H9 (cell line): ENCODE measurements at regions not wholly inside any gene's neighbourhood (a gene's known extent, or its start where the extent isn't known, plus 50 kb on each side); places are given as distances from the start of the nearest gene placed in this dataset.

ENCODE experiments used
- DNase-seq: peaks from one replicate; pipeline ENCODE4 v3.0.0-alpha.2; 2017
- H2AFZ ChIP-seq: one replicate; pipeline ENCODE4 v1.6.1; 2013; ENCODE audit warnings: mild to moderate bottlenecking, low read length, control low read depth, moderate library complexity
- H2AK5ac ChIP-seq: 2 replicates; pipeline ENCODE4 v1.6.1; 2013; ENCODE audit warnings: low read length, control low read depth, mixed read lengths; ENCODE audit not compliant: insufficient read length
- H2BK120ac ChIP-seq: one replicate; pipeline ENCODE4 v1.6.1; 2013; ENCODE audit warnings: low read depth, mild to moderate bottlenecking, low read length, control low read depth, inconsistent platforms; ENCODE audit not compliant: poor library complexity, severe bottlenecking
- H2BK12ac ChIP-seq: 2 replicates; pipeline ENCODE4 v1.6.1; 2013; ENCODE audit warnings: low read length, control low read depth, mixed read lengths, low read depth; ENCODE audit not compliant: insufficient read length
- H2BK15ac ChIP-seq: 2 replicates; pipeline ENCODE4 v1.6.1; 2013; ENCODE audit warnings: low read depth, low read length, control low read depth
- H2BK20ac ChIP-seq: one replicate; pipeline ENCODE4 v1.6.1; 2013; ENCODE audit warnings: low read depth, mild to moderate bottlenecking, low read length, control low read depth, inconsistent platforms; ENCODE audit not compliant: poor library complexity, severe bottlenecking
- H2BK5ac ChIP-seq: 2 replicates; pipeline ENCODE4 v1.6.1; 2013; ENCODE audit warnings: low read length, control low read depth, mixed read lengths; ENCODE audit not compliant: insufficient read length
- H3K14ac ChIP-seq: 2 replicates; pipeline ENCODE4 v1.6.1; 2013; ENCODE audit warnings: low read length, control low read depth; ENCODE audit not compliant: insufficient read depth
- H3K18ac ChIP-seq: 2 replicates; pipeline ENCODE4 v1.6.1; 2013; ENCODE audit warnings: low read depth, mild to moderate bottlenecking, mixed read lengths, low read length, control low read depth; ENCODE audit not compliant: insufficient read length
- H3K23ac ChIP-seq: 2 replicates; pipeline ENCODE4 v1.6.1; 2013; ENCODE audit warnings: low read length, control low read depth, mixed read lengths, low read depth; ENCODE audit not compliant: insufficient read length
- H3K23me2 ChIP-seq: 2 replicates; pipeline ENCODE4 v1.6.1; 2013; ENCODE audit warnings: low read depth, mild to moderate bottlenecking, mixed read lengths, low read length, control low read depth; ENCODE audit not compliant: insufficient read length, poor library complexity, severe bottlenecking
- H3K27ac ChIP-seq: 2 replicates; pipeline ENCODE4 v1.5.1; 2013; ENCODE audit warnings: low read length, control low read depth, mixed read lengths, low read depth; ENCODE audit not compliant: insufficient read length
- H3K27me3 ChIP-seq: 2 replicates; pipeline ENCODE4 v1.6.1; 2013; ENCODE audit warnings: low read length, control low read depth, inconsistent platforms; ENCODE audit not compliant: insufficient read depth
- H3K4ac ChIP-seq: 2 replicates; pipeline ENCODE4 v1.6.1; 2013; ENCODE audit warnings: low read depth, mild to moderate bottlenecking, control low read depth, inconsistent platforms, low read length, moderate library complexity
- H3K4me1 ChIP-seq: 2 replicates; pipeline ENCODE4 v1.6.1; 2013; ENCODE audit warnings: low read length, control low read depth, inconsistent platforms; ENCODE audit not compliant: insufficient read depth
- H3K4me2 ChIP-seq: 2 replicates; pipeline ENCODE4 v1.6.1; 2013; ENCODE audit warnings: low read length, control low read depth, mixed read lengths; ENCODE audit not compliant: insufficient read length, insufficient read depth
- H3K56ac ChIP-seq: 2 replicates; pipeline ENCODE4 v1.6.1; 2013; ENCODE audit warnings: low read depth, mild to moderate bottlenecking, mixed read lengths, low read length, control low read depth; ENCODE audit not compliant: insufficient read length
- H3K79me1 ChIP-seq: 2 replicates; pipeline ENCODE4 v1.6.1; 2013; ENCODE audit warnings: low read depth, mild to moderate bottlenecking, moderate library complexity, low read length, control low read depth, inconsistent platforms; ENCODE audit not compliant: insufficient read depth, poor library complexity, severe bottlenecking
- H3K79me2 ChIP-seq: 2 replicates; pipeline ENCODE4 v1.6.1; 2013; ENCODE audit warnings: low read length, control low read depth, inconsistent platforms; ENCODE audit not compliant: insufficient read depth
- H3K9ac ChIP-seq: 2 replicates; pipeline ENCODE4 v1.6.1; 2013; ENCODE audit warnings: low read length, control low read depth, mixed read lengths; ENCODE audit not compliant: insufficient read length; ENCODE audit errors: extremely low read depth
- H3K9me3 ChIP-seq: one replicate; pipeline ENCODE4 v1.6.1; 2013; ENCODE audit warnings: low read depth, low read length, inconsistent platforms; ENCODE audit not compliant: control insufficient read depth
- H3T11ph ChIP-seq: one replicate; pipeline ENCODE4 v1.6.1; 2013; ENCODE audit warnings: mild to moderate bottlenecking, low read length, control low read depth, inconsistent platforms
- H4K20me1 ChIP-seq: one replicate; pipeline ENCODE4 v1.6.1; 2013; ENCODE audit not compliant: control insufficient read depth, insufficient read length, insufficient read depth
- H4K5ac ChIP-seq: 2 replicates; pipeline ENCODE4 v1.6.1; 2013; ENCODE audit warnings: low read depth, mild to moderate bottlenecking, mixed read lengths, low read length, control low read depth; ENCODE audit not compliant: insufficient read length
- H4K8ac ChIP-seq: replicated peaks from 2 replicates; pipeline ENCODE4 v1.6.1; 2013; ENCODE audit warnings: low read length, control low read depth, mixed read lengths, low read depth; ENCODE audit not compliant: insufficient read length
- H4K91ac ChIP-seq: 2 replicates; pipeline ENCODE4 v1.6.1; 2013; ENCODE audit warnings: low read depth, mild to moderate bottlenecking, moderate library complexity, mixed read lengths, low read length, control low read depth; ENCODE audit not compliant: insufficient read length
- H3K27ac Mint-ChIP-seq, 3 experiments: 2 replicates in 2 of 3; 3 replicates in 1 of 3; pipeline ENCODE4 v1.8.0; 2020 to 2021; ENCODE audit warnings: mixed read lengths in 3 of 3, mild to moderate bottlenecking in 1 of 3, moderate library complexity in 1 of 3
- H3K27me3 Mint-ChIP-seq: 2 replicates; pipeline ENCODE4 v1.8.0; 2021; ENCODE audit warnings: low read depth, mild to moderate bottlenecking, moderate library complexity, mixed read lengths
- H3K36me3 Mint-ChIP-seq, 3 experiments: 2 replicates in 2 of 3; 3 replicates in 1 of 3; pipeline ENCODE4 v1.8.0; 2020 to 2021; ENCODE audit warnings: low read depth in 3 of 3, mixed read lengths in 3 of 3; ENCODE audit not compliant: insufficient read depth in 1 of 3
- H3K4me1 Mint-ChIP-seq, 2 experiments: 2 replicates each; pipeline ENCODE4 v1.8.0; 2020; ENCODE audit warnings: mixed read lengths in 2 of 2
- H3K4me3 Mint-ChIP-seq, 2 experiments: 2 replicates in 1 of 2; 3 replicates in 1 of 2; pipeline ENCODE4 v1.8.0; 2020 to 2021; ENCODE audit warnings: mild to moderate bottlenecking in 2 of 2, mixed read lengths in 2 of 2, moderate library complexity in 1 of 2
- H3K9me3 Mint-ChIP-seq, 2 experiments: 2 replicates in 1 of 2; 3 replicates in 1 of 2; pipeline ENCODE4 v1.8.0; 2020; ENCODE audit warnings: mild to moderate bottlenecking in 2 of 2, mixed read lengths in 2 of 2, moderate library complexity in 1 of 2
- CTCF ChIP-seq: fragments of 200-600 bp; sonication (generic); conservative IDR thresholded peaks from 3 replicates; pipeline ENCODE4 v1.8.0; 2021; ENCODE audit warnings: antibody characterized with exemption, mild to moderate bottlenecking
- WGBS: extraction: QIAGEN DNeasy Blood & Tissue Kit; methylation state at CpG from one replicate; pipeline ENCODE4 v1.1.7; 2013; ENCODE audit warnings: missing lambda C conversion rate, low lambda C conversion rate, mixed read lengths; ENCODE audit not compliant: insufficient read length; ENCODE audit errors: extremely low coverage; 5-methylcytosine and 5-hydroxymethylcytosine counted together

GRCh38 chr6:134510142-134510541 lies 192.2 kb upstream of the SGK1 start:
- Histone ChIP-seq H3K4me1 (0 out of 2 replicates have a peak, but pooled peaks cover 2% of the 10 kb centered on the region), H4K20me1 (no peaks in the 10 kb centered on the region), H4K5ac (no peak overlapping the region), H3K23me2 (no peaks in the 10 kb centered on the region), H3K9me3 (no peaks in the 10 kb centered on the region), H2AK5ac (no peak overlapping the region), H3K27ac (no peak overlapping the region), H4K8ac (no peak overlapping the region), H3K14ac (no peak overlapping the region), H3K27me3 (no peaks in the 10 kb centered on the region), H2BK20ac (no peak overlapping the region), H3K23ac (no peak overlapping the region), H3K4ac (no peak overlapping the region), H3K79me2 (no peaks in the 10 kb centered on the region), H3K18ac (no peak overlapping the region), H3K4me2 (no peak overlapping the region), H3T11ph (no peak overlapping the region), H2BK12ac (no peak overlapping the region), H2BK120ac (no peak overlapping the region), H4K91ac (no peak overlapping the region), H2BK15ac (no peak overlapping the region), H3K9ac (no peak overlapping the region), H2BK5ac (no peak overlapping the region), H3K79me1 (no peaks in the 10 kb centered on the region), H2AFZ (no peak overlapping the region), H3K56ac (no peak overlapping the region)
- Mint-ChIP-seq H3K27me3 (no peaks in the 10 kb centered on the region), H3K9me3 (no peaks in the 10 kb centered on the region), H3K27ac (no peak overlapping the region), H3K4me3 (no peak overlapping the region), H3K4me1 (peaks cover 12 to 14% of the 10 kb centered on the region in 2 experiments), H3K36me3 (no peaks in the 10 kb centered on the region)
- DNase-seq, result no peak
- no peak for TF ChIP-seq CTCF
- no CpG with 5 or more reads among the region's 4 CpGs for WGBS
